Activated CD8-positive, alpha-beta T cell treated with anti-CD3 and anti-CD28 coated beads, Interleukin-2, amount 10 ng/mL, durations not matched to agents 7 days and 5 days (primary cell): ENCODE measurements at regions not wholly inside any gene's neighbourhood (a gene's known extent, or its start where the extent isn't known, plus 50 kb on each side); places are given as distances from the start of the nearest gene placed in this dataset.

ENCODE experiments used
- ATAC-seq: fragments of 150-1000 bp; cut with Tn5 transposase; one replicate; pipeline ENCODE4 v1.10.0; 2021; ENCODE audit warnings: moderate library complexity
- CTCF ChIA-PET: fragments of 350-600 bp; sonication (Branson Sonifier 250); formaldehyde crosslinking; loops from one replicate; lab custom pipeline; 2021; ENCODE audit warnings: antibody characterized with exemption; lab: Charles Lee
- POLR2A ChIA-PET: fragments of 350-600 bp; sonication (Branson Sonifier 250); formaldehyde crosslinking; loops from one replicate; lab custom pipeline; 2021; ENCODE audit warnings: antibody characterized with exemption; lab: Charles Lee
- DNase-seq: peaks from one replicate; pipeline ENCODE4 v3.0.0-alpha.2; 2020
- H3K27ac Mint-ChIP-seq: one replicate; pipeline ENCODE4 v1.8.0; 2021; ENCODE audit warnings: mild to moderate bottlenecking, mixed read lengths
- H3K27me3 Mint-ChIP-seq: one replicate; pipeline ENCODE4 v1.8.0; 2021; ENCODE audit warnings: low read depth, mixed read lengths
- H3K36me3 Mint-ChIP-seq: one replicate; pipeline ENCODE4 v1.8.0; 2021; ENCODE audit warnings: low read depth, mixed read lengths
- H3K4me1 Mint-ChIP-seq: one replicate; pipeline ENCODE4 v1.8.0; 2021; ENCODE audit warnings: low read depth, mixed read lengths
- H3K4me3 Mint-ChIP-seq: one replicate; pipeline ENCODE4 v1.8.0; 2021; ENCODE audit warnings: mild to moderate bottlenecking, mixed read lengths
- H3K9me3 Mint-ChIP-seq: one replicate; pipeline ENCODE4 v1.8.0; 2022; ENCODE audit warnings: mixed read lengths; ENCODE audit not compliant: insufficient read depth

- CTCF ChIA-PET: no interaction called here
- H3K9me3 Mint-ChIP-seq: peaks cover 13% of the 10 kb centered on the region
- no peak overlapping the region for H3K27ac Mint-ChIP-seq
- H3K27me3 Mint-ChIP-seq: no peaks in the 10 kb centered on the region
- H3K4me1 Mint-ChIP-seq: no peaks in the 10 kb centered on the region
- no peaks in the 10 kb centered on the region for H3K36me3 Mint-ChIP-seq
- ATAC-seq (no peak), DNase-seq (no peak)
- POLR2A ChIA-PET: no interaction called here
- no peak overlapping the region for H3K4me3 Mint-ChIP-seq
Measured at GRCh38 chr11:104488561-104488960, 324.6 kb upstream of the PDGFD start.

GRCh38 chr11:104487046-104487806, 323.3 kb upstream of the PDGFD start:
- no peak overlapping the region for H3K27ac Mint-ChIP-seq
- no peaks in the 10 kb centered on the region for H3K36me3 Mint-ChIP-seq
- DNase-seq (no peak), ATAC-seq (no peak)
- peaks cover 14% of the 10 kb centered on the region for H3K9me3 Mint-ChIP-seq
- H3K27me3 Mint-ChIP-seq: no peaks in the 10 kb centered on the region
- no peaks in the 10 kb centered on the region for H3K4me1 Mint-ChIP-seq
- ChIA-PET POLR2A (no interaction called here), CTCF (no interaction called here)
- H3K4me3 Mint-ChIP-seq: no peak overlapping the region

GRCh38 chr11:104484804-104485554, 321.0 kb upstream of the PDGFD start:
- H3K4me3 Mint-ChIP-seq: no peak overlapping the region
- ATAC-seq (no peak), DNase-seq (no peak)
- peaks cover 7% of the 10 kb centered on the region for H3K9me3 Mint-ChIP-seq
- H3K27me3 Mint-ChIP-seq: no peaks in the 10 kb centered on the region
- no peak overlapping the region for H3K27ac Mint-ChIP-seq
- ChIA-PET POLR2A (no interaction called here), CTCF (no interaction called here)
- H3K36me3 Mint-ChIP-seq: no peaks in the 10 kb centered on the region
- no peaks in the 10 kb centered on the region for H3K4me1 Mint-ChIP-seq

- Mint-ChIP-seq H3K9me3 (peaks cover under 1% of the 10 kb centered on the region), H3K36me3 (no peaks in the 10 kb centered on the region), H3K27ac (no peak overlapping the region), H3K27me3 (no peaks in the 10 kb centered on the region), H3K4me3 (no peak overlapping the region), H3K4me1 (no peaks in the 10 kb centered on the region)
- no peak for DNase-seq
- ChIA-PET POLR2A (no interaction called here), CTCF (no interaction called here)
- ATAC-seq: no peak
Measured at GRCh38 chr11:104476898-104477297, 313.0 kb upstream of the PDGFD start.

- ATAC-seq (no peak), DNase-seq (no peak)
- Mint-ChIP-seq H3K27ac (no peak overlapping the region), H3K9me3 (no peaks in the 10 kb centered on the region), H3K4me3 (no peak overlapping the region), H3K4me1 (no peaks in the 10 kb centered on the region), H3K36me3 (no peaks in the 10 kb centered on the region), H3K27me3 (no peaks in the 10 kb centered on the region)
- CTCF ChIA-PET: no interaction called here
- POLR2A ChIA-PET: no interaction called here
Measured at GRCh38 chr11:104476454-104476853, 312.5 kb upstream of the PDGFD start.

- H3K9me3 Mint-ChIP-seq: no peaks in the 10 kb centered on the region
- CTCF ChIA-PET: no interaction called here
- POLR2A ChIA-PET: no interaction called here
- H3K27me3 Mint-ChIP-seq: peaks cover 2% of the 10 kb centered on the region
- no peak for ATAC-seq
- no peak for DNase-seq
- H3K36me3 Mint-ChIP-seq: no peaks in the 10 kb centered on the region
- H3K4me1 Mint-ChIP-seq: no peaks in the 10 kb centered on the region
- H3K4me3 Mint-ChIP-seq: no peak overlapping the region
- no peak overlapping the region for H3K27ac Mint-ChIP-seq
Measured at GRCh38 chr11:104467404-104467803, 303.5 kb upstream of the PDGFD start.

GRCh38 chr11:104465321-104465720, 301.4 kb upstream of the PDGFD start:
- Mint-ChIP-seq H3K36me3 (no peaks in the 10 kb centered on the region), H3K27me3 (peaks cover 2% of the 10 kb centered on the region), H3K4me3 (no peak overlapping the region), H3K9me3 (no peaks in the 10 kb centered on the region), H3K27ac (no peak overlapping the region), H3K4me1 (no peaks in the 10 kb centered on the region)
- ATAC-seq: no peak
- ChIA-PET CTCF (no interaction called here), POLR2A (no interaction called here)
- no peak for DNase-seq

GRCh38 chr11:104464691-104465090, 300.7 kb upstream of the PDGFD start:
- POLR2A ChIA-PET: no interaction called here
- Mint-ChIP-seq H3K4me1 (no peaks in the 10 kb centered on the region), H3K27me3 (peaks cover 2% of the 10 kb centered on the region)

GRCh38 chr11:104462341-104462740, 298.4 kb upstream of the PDGFD start:
- ChIA-PET CTCF (no interaction called here), POLR2A (no interaction called here)
- no peaks in the 10 kb centered on the region for H3K9me3 Mint-ChIP-seq
- DNase-seq (no peak), ATAC-seq (no peak)
- H3K36me3 Mint-ChIP-seq: no peaks in the 10 kb centered on the region
- no peak overlapping the region for H3K4me3 Mint-ChIP-seq
- no peak overlapping the region for H3K27ac Mint-ChIP-seq
- no peaks in the 10 kb centered on the region for H3K4me1 Mint-ChIP-seq
- peaks cover under 1% of the 10 kb centered on the region for H3K27me3 Mint-ChIP-seq

More at GRCh38 chr11:104464691-104465090, 300.7 kb upstream of the PDGFD start:
- DNase-seq: no peak
- Mint-ChIP-seq H3K9me3 (no peaks in the 10 kb centered on the region), H3K4me3 (no peak overlapping the region), H3K27ac (no peak overlapping the region), H3K36me3 (no peaks in the 10 kb centered on the region)
- CTCF ChIA-PET: no interaction called here
- ATAC-seq: no peak

GRCh38 chr11:104451197-104451893, 287.4 kb upstream of the PDGFD start:
- DNase-seq (no peak), ATAC-seq (no peak)
- Mint-ChIP-seq H3K36me3 (no peaks in the 10 kb centered on the region), H3K4me1 (no peaks in the 10 kb centered on the region), H3K27ac (no peak overlapping the region), H3K4me3 (no peak overlapping the region), H3K9me3 (no peaks in the 10 kb centered on the region), H3K27me3 (no peaks in the 10 kb centered on the region)
- POLR2A ChIA-PET: no interaction called here
- CTCF ChIA-PET: no interaction called here

- no peak overlapping the region for H3K4me3 Mint-ChIP-seq
- no peaks in the 10 kb centered on the region for H3K9me3 Mint-ChIP-seq
- H3K36me3 Mint-ChIP-seq: no peaks in the 10 kb centered on the region
- no peak overlapping the region for H3K27ac Mint-ChIP-seq
- H3K4me1 Mint-ChIP-seq: no peaks in the 10 kb centered on the region
- ChIA-PET POLR2A (no interaction called here), CTCF (no interaction called here)
- H3K27me3 Mint-ChIP-seq: no peaks in the 10 kb centered on the region
- ATAC-seq (no peak), DNase-seq (no peak)
Measured at GRCh38 chr11:104443387-104443786, 279.4 kb upstream of the PDGFD start.

GRCh38 chr11:104442321-104442720, 278.4 kb upstream of the PDGFD start:
- POLR2A ChIA-PET: no interaction called here
- no peak overlapping the region for H3K27ac Mint-ChIP-seq
- CTCF ChIA-PET: no interaction called here
- H3K4me1 Mint-ChIP-seq: no peaks in the 10 kb centered on the region
- no peak for ATAC-seq
- H3K27me3 Mint-ChIP-seq: no peaks in the 10 kb centered on the region
- H3K4me3 Mint-ChIP-seq: no peak overlapping the region
- no peaks in the 10 kb centered on the region for H3K36me3 Mint-ChIP-seq
- DNase-seq: no peak
- H3K9me3 Mint-ChIP-seq: no peaks in the 10 kb centered on the region
